ENCODE measurements at regions not wholly inside any gene's neighbourhood (a gene's known extent, or its start where the extent isn't known, plus 50 kb on each side); places are given as distances from the start of the nearest gene placed in this dataset.
A peak's percentile ranks its signal among the peaks of the same experiment; 100 is the strongest.

- Histone ChIP-seq H3K27ac (no peak overlapping the region), H3K36me3 (no peaks in the 10 kb centered on the region)
- no peak for DNase-seq
Observed at GRCh38 chr13:93140912-93141311, 85.7 kb upstream of the GPC6 start.

GRCh38 chr13:93144031-93144430 is 82.6 kb upstream of the GPC6 start:
- Histone ChIP-seq H3K4me3 (no peak overlapping the region), H3K27me3 (no peaks in the 10 kb centered on the region), H3K27ac (no peak overlapping the region), H3K9me3 (replicated peaks) (no peaks in the 10 kb centered on the region), H3K4me1 (peaks cover 9% of the 10 kb centered on the region), H3K36me3 (no peaks in the 10 kb centered on the region)
- DNase-seq: no peak

More at GRCh38 chr13:93140912-93141311, 85.7 kb upstream of the GPC6 start:
- no peaks in the 10 kb centered on the region for H3K27me3 ChIP-seq
- H3K4me3 ChIP-seq: no peak overlapping the region
- no peaks in the 10 kb centered on the region for H3K9me3 ChIP-seq (replicated peaks)
- no peaks in the 10 kb centered on the region for H3K4me1 ChIP-seq

- Histone ChIP-seq H3K4me3 (no peak overlapping the region), H3K27me3 (no peaks in the 10 kb centered on the region), H3K36me3 (no peaks in the 10 kb centered on the region), H3K27ac (no peak overlapping the region), H3K9me3 (replicated peaks) (no peaks in the 10 kb centered on the region), H3K4me1 (peaks cover 9% of the 10 kb centered on the region)
- no peak for DNase-seq
Observed at GRCh38 chr13:93145199-93145598, 81.4 kb upstream of the GPC6 start.

- Histone ChIP-seq H3K9me3 (replicated peaks) (no peaks in the 10 kb centered on the region), H3K27ac (peak overlapping the region; percentile 62), H3K36me3 (no peaks in the 10 kb centered on the region), H3K27me3 (no peaks in the 10 kb centered on the region), H3K4me1 (peaks cover 9% of the 10 kb centered on the region), H3K4me3 (no peak overlapping the region)
- peak; percentile 20 to 50 for DNase-seq
Observed at GRCh38 chr13:93146584-93147297, 79.9 kb upstream of the GPC6 start.

GRCh38 chr13:93147298-93147645 is 79.3 kb upstream of the GPC6 start:
- H3K27ac ChIP-seq: peak overlapping the region; percentile 62
- no peak for DNase-seq
- peaks cover 9% of the 10 kb centered on the region for H3K4me1 ChIP-seq

GRCh38 chr13:93147946-93148345 is 78.7 kb upstream of the GPC6 start:
- Histone ChIP-seq H3K27ac (no peak overlapping the region), H3K4me1 (peaks cover 9% of the 10 kb centered on the region), H3K27me3 (no peaks in the 10 kb centered on the region), H3K9me3 (replicated peaks) (no peaks in the 10 kb centered on the region), H3K36me3 (no peaks in the 10 kb centered on the region), H3K4me3 (no peak overlapping the region)
- DNase-seq: no peak

More at GRCh38 chr13:93147298-93147645, 79.3 kb upstream of the GPC6 start:
- no peak overlapping the region for H3K4me3 ChIP-seq
- no peaks in the 10 kb centered on the region for H3K36me3 ChIP-seq
- no peaks in the 10 kb centered on the region for H3K27me3 ChIP-seq
- no peaks in the 10 kb centered on the region for H3K9me3 ChIP-seq (replicated peaks)

GRCh38 chr13:93151277-93151676 is 75.3 kb upstream of the GPC6 start:
- H3K27ac ChIP-seq: no peak overlapping the region
- DNase-seq: no peak

GRCh38 chr13:93158565-93158964 is 68.0 kb upstream of the GPC6 start:
- H3K4me1 ChIP-seq: no peaks in the 10 kb centered on the region
- H3K4me3 ChIP-seq: no peak overlapping the region
- no peak overlapping the region for H3K27ac ChIP-seq

More at GRCh38 chr13:93151277-93151676, 75.3 kb upstream of the GPC6 start:
- no peaks in the 10 kb centered on the region for H3K36me3 ChIP-seq
- no peaks in the 10 kb centered on the region for H3K9me3 ChIP-seq (replicated peaks)
- H3K4me3 ChIP-seq: no peak overlapping the region
- H3K27me3 ChIP-seq: no peaks in the 10 kb centered on the region
- H3K4me1 ChIP-seq: peaks cover 9% of the 10 kb centered on the region

GRCh38 chr13:93169980-93170379 is 56.6 kb upstream of the GPC6 start:
- Histone ChIP-seq H3K27ac (no peak overlapping the region), H3K36me3 (no peaks in the 10 kb centered on the region), H3K9me3 (replicated peaks) (no peaks in the 10 kb centered on the region), H3K4me3 (no peak overlapping the region), H3K4me1 (no peaks in the 10 kb centered on the region), H3K27me3 (no peaks in the 10 kb centered on the region)
- peak in 1 of 2 experiments; percentile 17 for DNase-seq

More at GRCh38 chr13:93158565-93158964, 68.0 kb upstream of the GPC6 start:
- no peak for DNase-seq
- Histone ChIP-seq H3K9me3 (replicated peaks) (no peaks in the 10 kb centered on the region), H3K36me3 (no peaks in the 10 kb centered on the region), H3K27me3 (no peaks in the 10 kb centered on the region)

GRCh38 chr13:93172109-93172508 is 54.5 kb upstream of the GPC6 start:
- Histone ChIP-seq H3K27me3 (no peaks in the 10 kb centered on the region), H3K27ac (no peak overlapping the region), H3K4me1 (no peaks in the 10 kb centered on the region), H3K9me3 (replicated peaks) (no peaks in the 10 kb centered on the region), H3K4me3 (no peak overlapping the region), H3K36me3 (no peaks in the 10 kb centered on the region)
- peak in 1 of 2 experiments; percentile 9 for DNase-seq

GRCh38 chr13:93173654-93174053 is 53.0 kb upstream of the GPC6 start:
- H3K36me3 ChIP-seq: no peaks in the 10 kb centered on the region
- H3K9me3 ChIP-seq (replicated peaks): no peaks in the 10 kb centered on the region
- no peak overlapping the region for H3K27ac ChIP-seq
- no peaks in the 10 kb centered on the region for H3K4me1 ChIP-seq
- no peak overlapping the region for H3K4me3 ChIP-seq
- H3K27me3 ChIP-seq: no peaks in the 10 kb centered on the region
- DNase-seq: no peak

- Histone ChIP-seq H3K4me1 (no peaks in the 10 kb centered on the region), H3K27me3 (no peaks in the 10 kb centered on the region), H3K27ac (no peak overlapping the region), H3K4me3 (no peak overlapping the region), H3K36me3 (no peaks in the 10 kb centered on the region), H3K9me3 (replicated peaks) (no peaks in the 10 kb centered on the region)
- no peak for DNase-seq
Observed at GRCh38 chr13:93174260-93174659, 52.3 kb upstream of the GPC6 start.
